H9 (cell line): ENCODE measurements at regions not wholly inside any gene's neighbourhood (a gene's known extent, or its start where the extent isn't known, plus 50 kb on each side); places are given as distances from the start of the nearest gene placed in this dataset.

Source experiments
- DNase-seq: peaks from one replicate; pipeline ENCODE4 v3.0.0-alpha.2; 2017
- H2AFZ ChIP-seq: one replicate; pipeline ENCODE4 v1.6.1; 2013; ENCODE audit warnings: mild to moderate bottlenecking, low read length, control low read depth, moderate library complexity
- H2AK5ac ChIP-seq: 2 replicates; pipeline ENCODE4 v1.6.1; 2013; ENCODE audit warnings: low read length, control low read depth, mixed read lengths; ENCODE audit not compliant: insufficient read length
- H2BK120ac ChIP-seq: one replicate; pipeline ENCODE4 v1.6.1; 2013; ENCODE audit warnings: low read depth, mild to moderate bottlenecking, low read length, control low read depth, inconsistent platforms; ENCODE audit not compliant: poor library complexity, severe bottlenecking
- H2BK12ac ChIP-seq: 2 replicates; pipeline ENCODE4 v1.6.1; 2013; ENCODE audit warnings: low read length, control low read depth, mixed read lengths, low read depth; ENCODE audit not compliant: insufficient read length
- H2BK15ac ChIP-seq: 2 replicates; pipeline ENCODE4 v1.6.1; 2013; ENCODE audit warnings: low read depth, low read length, control low read depth
- H2BK20ac ChIP-seq: one replicate; pipeline ENCODE4 v1.6.1; 2013; ENCODE audit warnings: low read depth, mild to moderate bottlenecking, low read length, control low read depth, inconsistent platforms; ENCODE audit not compliant: poor library complexity, severe bottlenecking
- H2BK5ac ChIP-seq: 2 replicates; pipeline ENCODE4 v1.6.1; 2013; ENCODE audit warnings: low read length, control low read depth, mixed read lengths; ENCODE audit not compliant: insufficient read length
- H3K14ac ChIP-seq: 2 replicates; pipeline ENCODE4 v1.6.1; 2013; ENCODE audit warnings: low read length, control low read depth; ENCODE audit not compliant: insufficient read depth
- H3K18ac ChIP-seq: 2 replicates; pipeline ENCODE4 v1.6.1; 2013; ENCODE audit warnings: low read depth, mild to moderate bottlenecking, mixed read lengths, low read length, control low read depth; ENCODE audit not compliant: insufficient read length
- H3K23ac ChIP-seq: 2 replicates; pipeline ENCODE4 v1.6.1; 2013; ENCODE audit warnings: low read length, control low read depth, mixed read lengths, low read depth; ENCODE audit not compliant: insufficient read length
- H3K23me2 ChIP-seq: 2 replicates; pipeline ENCODE4 v1.6.1; 2013; ENCODE audit warnings: low read depth, mild to moderate bottlenecking, mixed read lengths, low read length, control low read depth; ENCODE audit not compliant: insufficient read length, poor library complexity, severe bottlenecking
- H3K27ac ChIP-seq: 2 replicates; pipeline ENCODE4 v1.5.1; 2013; ENCODE audit warnings: low read length, control low read depth, mixed read lengths, low read depth; ENCODE audit not compliant: insufficient read length
- H3K27me3 ChIP-seq: 2 replicates; pipeline ENCODE4 v1.6.1; 2013; ENCODE audit warnings: low read length, control low read depth, inconsistent platforms; ENCODE audit not compliant: insufficient read depth
- H3K4ac ChIP-seq: 2 replicates; pipeline ENCODE4 v1.6.1; 2013; ENCODE audit warnings: low read depth, mild to moderate bottlenecking, control low read depth, inconsistent platforms, low read length, moderate library complexity
- H3K4me1 ChIP-seq: 2 replicates; pipeline ENCODE4 v1.6.1; 2013; ENCODE audit warnings: low read length, control low read depth, inconsistent platforms; ENCODE audit not compliant: insufficient read depth
- H3K4me2 ChIP-seq: 2 replicates; pipeline ENCODE4 v1.6.1; 2013; ENCODE audit warnings: low read length, control low read depth, mixed read lengths; ENCODE audit not compliant: insufficient read length, insufficient read depth
- H3K56ac ChIP-seq: 2 replicates; pipeline ENCODE4 v1.6.1; 2013; ENCODE audit warnings: low read depth, mild to moderate bottlenecking, mixed read lengths, low read length, control low read depth; ENCODE audit not compliant: insufficient read length
- H3K79me1 ChIP-seq: 2 replicates; pipeline ENCODE4 v1.6.1; 2013; ENCODE audit warnings: low read depth, mild to moderate bottlenecking, moderate library complexity, low read length, control low read depth, inconsistent platforms; ENCODE audit not compliant: insufficient read depth, poor library complexity, severe bottlenecking
- H3K79me2 ChIP-seq: 2 replicates; pipeline ENCODE4 v1.6.1; 2013; ENCODE audit warnings: low read length, control low read depth, inconsistent platforms; ENCODE audit not compliant: insufficient read depth
- H3K9ac ChIP-seq: 2 replicates; pipeline ENCODE4 v1.6.1; 2013; ENCODE audit warnings: low read length, control low read depth, mixed read lengths; ENCODE audit not compliant: insufficient read length; ENCODE audit errors: extremely low read depth
- H3K9me3 ChIP-seq: one replicate; pipeline ENCODE4 v1.6.1; 2013; ENCODE audit warnings: low read depth, low read length, inconsistent platforms; ENCODE audit not compliant: control insufficient read depth
- H3T11ph ChIP-seq: one replicate; pipeline ENCODE4 v1.6.1; 2013; ENCODE audit warnings: mild to moderate bottlenecking, low read length, control low read depth, inconsistent platforms
- H4K20me1 ChIP-seq: one replicate; pipeline ENCODE4 v1.6.1; 2013; ENCODE audit not compliant: control insufficient read depth, insufficient read length, insufficient read depth
- H4K5ac ChIP-seq: 2 replicates; pipeline ENCODE4 v1.6.1; 2013; ENCODE audit warnings: low read depth, mild to moderate bottlenecking, mixed read lengths, low read length, control low read depth; ENCODE audit not compliant: insufficient read length
- H4K8ac ChIP-seq: replicated peaks from 2 replicates; pipeline ENCODE4 v1.6.1; 2013; ENCODE audit warnings: low read length, control low read depth, mixed read lengths, low read depth; ENCODE audit not compliant: insufficient read length
- H4K91ac ChIP-seq: 2 replicates; pipeline ENCODE4 v1.6.1; 2013; ENCODE audit warnings: low read depth, mild to moderate bottlenecking, moderate library complexity, mixed read lengths, low read length, control low read depth; ENCODE audit not compliant: insufficient read length
- H3K27ac Mint-ChIP-seq, 3 experiments: 2 replicates in 2 of 3; 3 replicates in 1 of 3; pipeline ENCODE4 v1.8.0; 2020 to 2021; ENCODE audit warnings: mixed read lengths in 3 of 3, mild to moderate bottlenecking in 1 of 3, moderate library complexity in 1 of 3
- H3K27me3 Mint-ChIP-seq: 2 replicates; pipeline ENCODE4 v1.8.0; 2021; ENCODE audit warnings: low read depth, mild to moderate bottlenecking, moderate library complexity, mixed read lengths
- H3K36me3 Mint-ChIP-seq, 3 experiments: 2 replicates in 2 of 3; 3 replicates in 1 of 3; pipeline ENCODE4 v1.8.0; 2020 to 2021; ENCODE audit warnings: low read depth in 3 of 3, mixed read lengths in 3 of 3; ENCODE audit not compliant: insufficient read depth in 1 of 3
- H3K4me1 Mint-ChIP-seq, 2 experiments: 2 replicates each; pipeline ENCODE4 v1.8.0; 2020; ENCODE audit warnings: mixed read lengths in 2 of 2
- H3K4me3 Mint-ChIP-seq, 2 experiments: 2 replicates in 1 of 2; 3 replicates in 1 of 2; pipeline ENCODE4 v1.8.0; 2020 to 2021; ENCODE audit warnings: mild to moderate bottlenecking in 2 of 2, mixed read lengths in 2 of 2, moderate library complexity in 1 of 2
- H3K9me3 Mint-ChIP-seq, 2 experiments: 2 replicates in 1 of 2; 3 replicates in 1 of 2; pipeline ENCODE4 v1.8.0; 2020; ENCODE audit warnings: mild to moderate bottlenecking in 2 of 2, mixed read lengths in 2 of 2, moderate library complexity in 1 of 2
- CTCF ChIP-seq: fragments of 200-600 bp; sonication (generic); conservative IDR thresholded peaks from 3 replicates; pipeline ENCODE4 v1.8.0; 2021; ENCODE audit warnings: antibody characterized with exemption, mild to moderate bottlenecking
- WGBS: extraction: QIAGEN DNeasy Blood & Tissue Kit; methylation state at CpG from one replicate; pipeline ENCODE4 v1.1.7; 2013; ENCODE audit warnings: missing lambda C conversion rate, low lambda C conversion rate, mixed read lengths; ENCODE audit not compliant: insufficient read length; ENCODE audit errors: extremely low coverage; 5-methylcytosine and 5-hydroxymethylcytosine counted together

DNA sequence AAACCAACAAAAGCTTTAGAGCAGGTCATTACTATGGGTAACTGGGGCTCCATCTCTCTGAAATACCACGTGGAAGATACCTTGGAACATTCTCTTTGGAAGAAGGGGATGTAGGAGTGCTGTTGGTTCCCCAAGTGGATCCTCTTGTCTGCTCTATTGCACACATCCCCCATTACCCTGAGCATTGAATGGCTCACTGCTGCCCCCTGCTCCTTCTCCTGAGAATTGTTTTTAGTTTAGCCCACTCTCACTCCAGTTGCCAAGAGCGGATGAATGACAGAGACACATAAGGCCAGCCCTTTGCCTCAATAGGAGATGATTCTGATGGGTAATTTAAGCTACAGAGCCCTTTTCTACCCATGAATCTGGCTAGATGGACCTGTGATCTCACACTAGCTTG lies 135.6 kb upstream of the SUCLG2 start:
- WGBS: no CpG with 5 or more reads among the region's 2 CpGs
- Histone ChIP-seq H2BK120ac (no peak overlapping the region), H4K8ac (no peak overlapping the region), H3T11ph (no peak overlapping the region), H4K20me1 (no peaks in the 10 kb centered on the region), H3K4ac (no peak overlapping the region), H2BK5ac (no peak overlapping the region), H4K5ac (no peak overlapping the region), H3K23ac (no peak overlapping the region), H3K23me2 (no peaks in the 10 kb centered on the region), H4K91ac (no peak overlapping the region), H3K4me2 (no peak overlapping the region), H3K14ac (no peak overlapping the region), H2BK12ac (no peak overlapping the region), H3K9me3 (no peaks in the 10 kb centered on the region), H3K79me1 (no peaks in the 10 kb centered on the region), H2AK5ac (no peak overlapping the region), H3K27me3 (no peaks in the 10 kb centered on the region), H3K79me2 (no peaks in the 10 kb centered on the region), H2AFZ (no peak overlapping the region), H3K18ac (no peak overlapping the region), H2BK20ac (no peak overlapping the region), H3K9ac (no peak overlapping the region), H2BK15ac (no peak overlapping the region), H3K4me1 (no peaks in the 10 kb centered on the region), H3K27ac (no peak overlapping the region), H3K56ac (no peak overlapping the region)
- H3K27ac Mint-ChIP-seq: no peak overlapping the region
- H3K9me3 Mint-ChIP-seq: peaks cover 6 to 9% of the 10 kb centered on the region in 2 experiments
- no peaks in the 10 kb centered on the region for H3K27me3 Mint-ChIP-seq
- H3K36me3 Mint-ChIP-seq: peaks cover 2 to 8% (median 2%) of the 10 kb centered on the region in 3 experiments; a peak in 4 of 7 replicates
- peaks cover 8% of the 10 kb centered on the region in 2 experiments for H3K4me1 Mint-ChIP-seq
- TF ChIP-seq CTCF: peak; percentile 84
- peak; percentile 75 for DNase-seq
- H3K4me3 Mint-ChIP-seq: no peak overlapping the region
